ENCODE measurements at regions not wholly inside any gene's neighbourhood (a gene's known extent, or its start where the extent isn't known, plus 50 kb on each side); places are given as distances from the start of the nearest gene placed in this dataset.

DNA sequence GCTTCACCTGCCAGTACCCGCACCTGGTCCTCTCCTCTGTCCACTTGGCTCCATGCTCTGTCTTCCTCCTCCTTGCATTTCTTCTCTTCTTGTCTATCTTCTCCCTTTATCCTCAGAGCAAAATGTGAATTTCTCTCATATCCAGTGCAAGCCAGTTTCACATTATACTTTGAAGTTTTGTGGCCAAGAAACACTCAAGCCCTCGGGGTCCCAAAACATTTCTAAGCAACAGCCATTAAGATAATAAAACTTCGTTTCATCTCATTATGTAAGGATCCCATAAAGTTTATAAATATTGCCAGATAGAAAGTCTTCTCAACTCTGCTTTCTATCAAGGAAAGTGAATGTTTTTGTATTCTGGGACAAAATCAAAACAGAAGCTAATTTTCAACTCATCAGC lies 178.8 kb downstream of the SNX18 start:
- no peak for TF ChIP-seq CTCF (conservative IDR thresholded peaks at IDR 0.05; ENCODE audit: low read depth, low read length)
- DNase-seq (ENCODE audit: low read depth), result no peak
- H3K4me3 ChIP-seq (ENCODE audit: low read length), result no peak overlapping the region

- H3K4me3 ChIP-seq (ENCODE audit: low read length), result no peak overlapping the region
- no peak for TF ChIP-seq CTCF (conservative IDR thresholded peaks at IDR 0.05; ENCODE audit: low read depth, low read length)
- DNase-seq (ENCODE audit: low read depth), result no peak
Measured at GRCh38 chr5:54695198-54695966, 177.8 kb downstream of the SNX18 start.

DNA sequence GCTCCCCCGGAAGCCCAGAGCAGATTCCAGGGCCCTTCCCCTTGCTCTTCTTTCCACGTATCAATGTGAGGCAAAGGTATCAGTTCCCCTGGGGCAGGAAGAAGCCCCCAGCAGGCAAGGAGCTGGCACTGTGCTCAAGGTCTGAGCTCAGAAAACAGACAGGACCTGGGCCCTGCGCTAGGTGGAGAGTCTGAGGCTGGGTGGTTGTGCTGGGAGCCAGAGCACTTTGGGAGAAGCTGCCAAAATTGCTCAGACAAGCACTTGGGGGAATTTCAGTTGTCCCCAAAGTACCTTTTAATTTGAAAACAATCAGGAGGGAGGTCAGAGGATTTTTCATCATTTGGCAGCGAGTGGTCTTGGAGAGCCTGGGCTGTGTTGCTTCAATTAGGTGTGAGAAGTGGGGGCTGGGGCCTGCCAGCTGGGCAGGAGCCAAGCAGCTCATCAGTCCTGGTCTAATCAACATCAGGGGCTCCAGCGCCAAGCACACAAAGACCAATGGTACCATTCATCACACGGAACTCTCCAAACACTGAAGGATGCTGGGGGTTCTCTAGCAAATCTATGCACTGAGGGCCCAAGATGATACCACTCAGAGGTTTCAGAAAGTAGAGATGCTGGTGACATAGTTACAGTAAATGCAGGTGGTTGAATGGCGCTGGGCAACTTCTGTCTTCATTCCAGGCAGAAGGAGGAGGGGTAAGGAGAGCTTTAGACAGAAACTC lies 176.5 kb downstream of the SNX18 start:
- H3K4me3 ChIP-seq (ENCODE audit: low read length), result no peak overlapping the region

DNA sequence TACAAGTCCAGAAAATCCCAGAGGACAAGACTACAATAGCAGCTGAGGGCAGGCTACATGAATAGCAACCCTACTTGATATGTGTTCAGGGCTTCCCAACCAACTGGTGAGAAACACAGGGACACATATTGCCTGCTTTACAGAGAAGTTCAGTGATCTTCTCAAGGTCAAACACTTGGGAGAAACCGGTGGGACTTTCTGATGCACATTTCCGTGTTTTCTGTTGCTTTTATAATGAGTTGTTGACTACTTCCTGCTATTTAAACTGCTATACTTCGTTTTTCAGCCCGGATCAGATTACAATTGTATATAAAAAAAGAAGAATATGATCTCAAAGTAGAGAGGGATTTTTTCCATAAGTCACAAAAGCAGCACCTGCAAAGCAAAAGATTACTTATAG lies 175.1 kb downstream of the SNX18 start:
- H3K4me3 ChIP-seq (ENCODE audit: low read length), result no peak overlapping the region
- no peak for DNase-seq (ENCODE audit: low read depth)
- TF ChIP-seq CTCF (conservative IDR thresholded peaks at IDR 0.05; ENCODE audit: low read depth, low read length), result no peak

More for the DNA sequence above, 176.5 kb downstream of the SNX18 start:
- TF ChIP-seq CTCF (conservative IDR thresholded peaks at IDR 0.05; ENCODE audit: low read depth, low read length), result no peak
- DNase-seq (ENCODE audit: low read depth), result no peak

- DNase-seq (ENCODE audit: low read depth), result no peak
- no peak overlapping the region for H3K4me3 ChIP-seq (ENCODE audit: low read length)
- TF ChIP-seq CTCF (conservative IDR thresholded peaks at IDR 0.05; ENCODE audit: low read depth, low read length), result no peak
Measured at GRCh38 chr5:54691656-54692055, 174.1 kb downstream of the SNX18 start.

DNA sequence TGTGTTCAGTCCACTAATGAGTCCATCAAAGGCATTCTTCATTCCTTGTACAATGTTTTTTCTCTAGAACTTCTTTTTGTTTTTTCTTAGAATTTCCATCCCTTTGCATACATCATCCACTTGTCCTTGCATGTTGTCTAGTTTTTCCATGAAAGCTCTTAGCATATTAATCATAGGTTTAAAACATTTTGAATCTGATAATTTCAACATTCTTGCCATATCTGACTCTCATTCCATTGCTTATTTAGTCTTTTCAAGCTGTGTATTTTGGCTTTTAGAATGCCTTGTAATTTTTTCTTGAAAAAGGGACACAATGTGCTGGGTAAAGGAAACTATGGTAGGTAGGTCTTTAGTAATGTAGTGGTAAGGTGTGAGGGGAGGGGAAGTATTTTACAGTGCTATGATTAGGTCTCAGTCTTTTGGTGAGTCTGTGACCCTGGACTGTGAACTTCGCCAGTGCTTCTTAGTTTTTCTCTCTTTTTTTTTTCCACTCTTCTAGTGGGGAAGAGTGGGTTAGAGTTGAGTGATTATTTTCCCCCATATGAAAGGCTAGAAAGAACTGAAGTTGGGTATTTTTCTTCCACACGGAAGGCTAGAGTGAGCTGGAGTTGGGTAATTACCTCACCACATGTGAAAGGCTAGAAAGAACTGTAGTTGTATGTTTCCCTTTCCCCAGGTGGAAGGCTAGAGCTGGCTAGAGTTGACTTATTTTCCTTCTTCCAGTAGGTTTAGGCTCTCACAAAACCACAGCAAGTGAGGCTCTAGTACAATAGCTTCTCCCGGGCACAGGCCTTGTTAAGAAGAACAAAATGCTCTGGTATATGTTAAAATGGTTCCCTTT lies 172.1 kb downstream of the SNX18 start:
- no peak for TF ChIP-seq CTCF (conservative IDR thresholded peaks at IDR 0.05; ENCODE audit: low read depth, low read length)
- no peak overlapping the region for H3K4me3 ChIP-seq (ENCODE audit: low read length)
- no peak for DNase-seq (ENCODE audit: low read depth)

All from retinal pigment epithelial cell (primary cell).